ENCODE measurements at regions not wholly inside any gene's neighbourhood (a gene's known extent, or its start where the extent isn't known, plus 50 kb on each side); places are given as distances from the start of the nearest gene placed in this dataset.
"Not testable (repeated sequence)": the region's sequence is repeated elsewhere in the genome, so short reads cannot be mapped to it uniquely, and the experiment has no call there.

DNA sequence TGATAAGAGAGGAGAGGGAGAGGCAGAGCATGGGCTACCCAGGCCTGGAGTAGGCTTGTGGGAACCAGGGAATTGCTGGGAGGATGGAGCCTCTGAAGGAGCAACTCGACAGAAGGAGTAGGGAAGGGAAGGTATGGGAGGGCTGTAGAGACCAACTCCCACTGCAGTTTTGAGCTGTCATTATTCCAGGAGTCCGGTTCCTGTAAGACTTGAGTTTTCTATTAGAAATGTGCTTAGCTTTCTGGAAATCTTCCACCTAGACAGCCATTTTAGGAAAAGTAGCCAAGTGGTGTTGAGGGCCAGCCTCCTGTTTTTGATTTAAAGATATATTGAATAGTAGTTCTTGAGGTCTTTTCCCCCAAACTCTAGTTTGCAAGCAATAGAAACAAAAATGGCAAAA, 323.5 kb downstream of the LRRC70 start:
- DNase-seq (ENCODE audit: low spot score) = no peak

DNA sequence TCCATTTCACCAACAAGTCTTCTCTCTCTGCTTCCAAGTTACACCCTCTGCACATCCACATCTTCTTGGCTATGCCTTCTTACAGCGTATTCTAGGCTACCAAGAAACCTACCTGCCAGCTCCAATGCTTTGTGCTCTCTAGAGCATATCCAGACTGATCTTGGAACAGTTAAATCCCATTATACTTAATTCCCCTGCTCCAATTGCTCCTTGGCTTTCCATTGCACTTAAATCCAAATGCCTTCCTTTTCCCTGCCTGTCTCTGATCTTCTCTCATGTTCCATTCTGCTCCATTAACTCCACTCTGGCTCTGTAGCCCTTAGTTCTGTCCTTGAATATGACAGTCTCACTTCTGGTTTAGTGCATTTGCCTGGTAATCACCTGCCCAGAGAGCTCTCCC, 322.4 kb downstream of the LRRC70 start:
- DNase-seq (ENCODE audit: low spot score) = no peak

DNA sequence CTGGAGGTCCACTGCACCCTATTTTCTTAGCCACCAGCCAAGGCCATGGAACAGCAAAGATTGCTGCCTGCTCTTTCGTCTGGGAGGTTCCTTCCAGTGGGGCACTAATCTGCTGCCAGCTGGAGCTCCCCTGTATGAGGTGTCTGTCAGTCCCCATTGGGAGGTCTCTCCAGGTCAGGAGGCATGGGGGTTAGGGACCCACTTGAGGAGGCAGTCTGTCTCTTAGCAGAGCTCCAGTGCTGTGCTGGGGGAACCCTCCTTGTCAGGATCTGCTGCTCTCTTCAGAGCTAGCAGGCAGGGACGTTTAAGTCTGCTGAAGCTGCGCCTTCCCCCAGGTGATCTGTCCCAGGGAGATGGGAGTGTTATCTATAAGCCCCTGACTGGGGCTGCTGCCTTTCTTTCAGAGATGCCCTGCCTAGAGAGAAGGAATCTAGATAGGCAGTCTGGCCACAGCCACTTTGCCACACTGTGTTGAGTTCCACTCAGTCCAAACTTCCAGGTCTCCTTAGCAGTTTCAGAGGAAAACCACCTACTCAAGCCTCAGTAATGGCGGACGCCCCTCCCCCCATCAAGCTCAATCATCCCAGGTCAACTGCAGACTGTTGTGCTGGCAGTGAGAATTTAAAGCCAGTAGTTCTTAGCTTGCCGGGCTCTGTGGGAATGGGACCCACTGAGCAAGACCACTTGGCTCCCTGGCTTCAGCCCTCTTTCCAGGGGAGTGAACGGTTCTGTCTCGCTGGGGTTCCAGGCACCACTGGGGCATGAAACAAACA, 317.7 kb downstream of the LRRC70 start:
- DNase-seq (ENCODE audit: low spot score) = no peak

DNA sequence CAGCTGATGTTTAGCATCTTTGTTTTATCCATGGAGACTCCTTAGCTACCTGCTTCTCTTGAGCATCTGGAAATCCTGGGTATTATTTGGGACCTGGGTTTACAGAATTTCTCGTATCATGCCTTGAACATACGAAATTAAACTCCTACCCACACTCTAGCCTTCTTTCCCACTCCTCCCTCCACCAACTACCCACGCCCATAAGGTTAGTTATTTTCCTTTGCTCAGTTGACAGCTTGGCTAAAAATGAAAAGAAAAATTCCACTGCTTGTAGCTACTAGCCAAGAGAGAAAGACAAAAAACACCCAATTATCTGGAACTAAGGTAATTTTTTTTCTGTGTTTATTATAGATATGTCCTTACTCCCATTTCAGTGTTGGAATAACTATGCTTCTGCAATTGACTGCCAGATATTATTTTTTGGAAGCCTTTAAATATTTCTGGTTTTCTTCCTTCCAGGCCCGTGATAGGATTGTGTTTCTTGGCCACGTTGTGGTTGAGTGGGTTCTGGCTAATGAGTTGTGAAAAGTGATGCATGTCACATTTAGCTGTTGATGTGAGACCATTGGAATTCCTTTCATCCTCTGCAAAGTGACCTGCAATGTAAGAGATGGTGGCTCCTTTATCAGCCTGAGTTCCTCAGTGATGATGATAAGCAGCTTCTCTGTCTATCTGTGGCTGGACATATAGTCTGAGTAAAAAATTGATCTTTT, 308.1 kb downstream of the LRRC70 start:
- no peak for DNase-seq (ENCODE audit: low spot score)

DNA sequence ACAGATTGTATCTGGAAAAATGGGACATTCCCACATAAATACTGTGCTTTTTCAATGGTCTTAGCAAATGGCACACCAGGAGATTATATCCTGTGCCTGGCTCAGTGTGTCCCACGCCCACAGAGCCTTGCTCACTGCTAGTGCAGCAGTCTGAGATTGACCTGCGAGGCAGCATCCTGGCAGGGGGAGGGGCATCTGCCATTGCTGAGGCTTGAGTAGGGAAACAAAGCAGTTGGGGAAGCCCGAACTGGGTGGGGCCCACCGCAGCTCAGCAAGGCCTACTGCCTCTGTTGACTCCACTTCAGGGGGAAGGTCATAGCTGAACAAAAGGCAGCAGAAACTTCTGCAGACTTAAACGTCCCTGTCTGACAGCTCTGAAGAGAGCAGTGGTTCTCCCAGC, 258.7 kb downstream of the LRRC70 start:
- not testable (repeated sequence) for DNase-seq (ENCODE audit: low spot score)

DNA sequence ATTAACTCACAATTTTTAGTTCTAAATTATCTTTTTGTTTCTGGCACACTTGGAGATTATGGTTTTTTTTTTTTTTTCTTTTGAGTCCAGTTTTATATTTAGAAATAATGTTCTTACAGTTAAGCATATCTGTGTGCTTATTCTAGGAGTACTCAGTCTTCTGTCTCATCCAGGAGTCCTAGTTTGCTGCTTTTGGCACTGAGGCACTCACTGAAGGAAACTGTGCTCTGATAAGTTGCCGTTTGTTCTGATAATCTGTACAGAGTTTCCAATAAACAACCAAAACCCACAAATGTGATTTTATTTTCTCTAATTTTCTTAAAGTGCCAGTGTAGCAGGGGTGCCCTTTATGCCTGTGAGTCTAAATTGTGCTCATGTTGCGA, 251.0 kb downstream of the LRRC70 start:
- DNase-seq (ENCODE audit: low spot score) = no peak

DNA sequence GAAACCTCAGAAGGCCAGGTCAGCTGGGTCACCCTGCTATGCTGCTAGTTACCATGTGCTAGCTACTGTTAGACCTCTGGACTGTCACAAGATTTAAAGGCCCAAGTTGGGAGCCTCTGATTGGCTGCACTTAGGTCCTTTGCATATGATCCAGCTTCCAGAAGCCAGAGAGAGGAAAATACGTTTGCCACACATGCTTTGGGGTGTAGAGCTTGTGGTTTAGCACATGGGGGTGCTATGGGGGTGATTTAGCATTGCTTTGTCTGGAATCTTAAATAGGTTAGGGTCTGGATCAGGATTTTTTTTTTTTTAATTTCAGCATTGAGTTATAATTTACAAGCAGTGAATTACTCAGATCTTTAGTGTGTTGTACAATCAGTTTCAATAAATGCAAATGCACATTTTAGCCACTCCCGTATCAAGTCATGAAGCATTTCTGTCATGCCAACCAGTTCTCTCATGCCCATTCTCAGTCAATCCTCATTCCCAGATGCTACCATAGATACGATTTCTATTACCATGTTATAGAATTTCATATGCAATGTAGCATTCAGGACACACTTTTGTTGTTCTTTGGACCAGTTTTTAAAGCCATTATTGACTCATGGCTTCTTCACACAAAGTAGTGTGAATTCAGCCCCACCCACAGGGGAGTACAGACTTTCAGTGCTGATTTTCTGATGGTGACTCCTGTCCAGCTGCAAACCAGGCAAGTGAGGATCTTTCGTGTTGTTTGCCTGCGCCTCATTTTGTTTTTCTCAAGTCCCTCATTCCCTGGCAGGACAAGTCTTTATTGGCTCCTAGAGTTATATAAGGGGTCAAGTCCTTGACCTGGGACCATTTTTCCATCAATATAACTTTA, 250.4 kb downstream of the LRRC70 start:
- DNase-seq (ENCODE audit: low spot score) = no peak

DNA sequence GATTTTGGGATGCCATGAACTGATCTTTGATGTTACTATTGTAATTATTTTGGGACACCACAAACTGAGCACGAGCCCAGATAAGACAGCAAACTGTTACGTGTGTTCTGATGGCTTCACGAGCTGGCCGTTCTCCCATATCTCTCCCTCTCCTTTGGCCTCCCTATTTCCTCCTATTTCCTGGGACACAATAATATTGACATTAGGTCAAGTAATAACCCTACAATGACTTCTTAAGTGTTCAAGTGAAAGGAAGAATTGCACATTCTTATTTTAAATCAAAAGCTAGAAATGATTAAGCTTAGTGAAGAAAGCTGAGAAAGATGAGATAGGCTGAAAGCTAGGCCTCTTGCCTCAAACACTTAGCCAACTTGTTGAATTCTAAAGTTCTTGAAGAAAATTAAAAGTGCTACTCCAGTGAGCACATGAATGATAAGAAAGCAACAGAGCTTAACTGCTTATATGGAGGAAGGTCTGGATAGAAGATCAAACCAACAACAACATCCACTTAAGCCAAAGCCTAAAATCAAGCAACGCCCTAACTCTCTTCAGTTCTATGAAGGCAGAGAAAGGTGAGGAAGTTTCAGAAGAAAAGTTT, 247.1 kb downstream of the LRRC70 start:
- no peak for DNase-seq (ENCODE audit: low spot score)

DNA sequence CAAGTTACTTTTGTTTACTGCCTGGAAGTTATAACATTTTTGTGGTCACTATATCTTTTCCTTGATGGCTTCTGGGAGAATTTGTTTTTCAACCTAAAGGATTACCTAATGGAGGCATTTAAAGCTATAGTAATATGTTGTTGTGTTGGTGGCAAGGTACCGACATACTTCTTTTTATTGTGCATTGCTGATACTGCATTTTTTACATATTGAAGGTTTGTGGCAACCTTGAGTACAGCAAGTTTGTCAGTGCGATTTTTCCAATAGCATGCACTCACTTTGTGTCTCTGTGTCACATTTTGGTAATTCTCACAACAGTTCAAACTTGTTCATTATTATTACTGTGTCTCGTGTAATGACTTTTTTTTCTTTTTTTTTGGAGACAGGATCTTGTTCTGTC, 246.3 kb downstream of the LRRC70 start:
- no peak for DNase-seq (ENCODE audit: low spot score)

DNA sequence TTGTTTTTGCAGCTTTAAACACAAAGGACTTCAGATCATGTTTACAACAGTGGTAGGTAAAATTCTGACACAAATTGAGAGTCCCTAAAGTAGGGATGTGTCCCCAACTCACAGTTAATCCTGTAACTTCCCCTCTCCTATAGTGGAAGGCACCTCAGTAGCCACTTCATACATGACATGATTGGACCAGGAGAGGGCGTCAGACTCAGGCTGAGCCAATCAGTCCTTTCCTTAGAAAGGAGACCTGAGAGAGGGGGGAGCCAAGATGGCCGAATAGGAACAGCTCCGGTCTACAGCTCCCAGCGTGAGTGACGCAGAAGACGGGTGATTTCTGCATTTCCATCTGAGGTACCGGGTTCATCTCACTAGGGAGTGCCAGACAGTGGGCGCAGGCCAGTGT, 238.4 kb downstream of the LRRC70 start:
- DNase-seq (ENCODE audit: low spot score) = not testable (repeated sequence)

DNA sequence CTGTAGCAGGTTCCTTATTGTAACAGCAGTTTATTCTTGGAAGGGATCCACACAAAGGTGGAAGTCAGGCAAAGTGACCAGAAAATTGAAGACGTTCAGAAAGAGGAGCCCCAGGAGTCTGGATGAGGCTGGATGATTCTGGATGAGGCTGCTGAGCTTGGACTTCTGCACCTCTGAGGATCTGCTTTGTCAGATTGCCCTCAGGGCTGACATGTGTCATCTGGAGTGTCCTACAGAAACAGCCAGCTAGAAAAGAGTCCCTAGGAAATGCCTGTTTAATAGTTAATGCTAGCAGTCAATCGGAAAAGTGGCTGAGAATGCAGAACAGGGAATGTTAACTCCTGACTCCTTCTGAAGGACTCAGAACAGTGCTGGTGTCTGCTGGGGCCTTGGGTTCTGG, 236.4 kb downstream of the LRRC70 start:
- DNase-seq (ENCODE audit: low spot score) = no peak

DNA sequence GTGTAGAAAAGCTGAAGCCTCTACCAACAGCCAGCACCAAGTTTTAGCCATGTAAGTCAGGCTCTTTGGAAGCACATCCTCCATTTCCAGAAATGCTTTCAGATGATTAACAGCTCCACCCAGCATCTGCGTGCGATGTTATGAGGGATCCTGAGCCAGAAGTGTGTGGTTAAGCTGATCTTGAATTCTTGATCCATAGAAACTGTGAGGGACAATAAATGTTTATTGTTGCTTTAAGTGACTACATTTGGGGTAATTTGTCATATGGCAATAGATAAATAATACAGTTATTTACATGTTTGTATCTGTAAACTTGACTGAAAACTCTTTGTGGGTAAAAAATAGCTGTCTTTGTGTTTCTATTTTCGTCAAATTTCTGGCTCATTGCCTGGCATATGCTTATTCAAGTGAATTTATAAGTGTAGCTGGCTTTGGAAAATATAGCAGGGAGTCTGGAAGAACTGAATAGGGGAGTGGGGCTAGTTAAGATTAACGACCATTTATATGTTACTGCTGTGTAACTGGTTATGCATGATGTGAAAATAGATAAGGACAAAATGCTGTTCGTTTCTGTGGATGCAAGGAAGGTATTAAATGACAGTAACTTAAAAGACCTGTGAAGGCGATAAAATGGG, 234.1 kb downstream of the LRRC70 start:
- DNase-seq (ENCODE audit: low spot score) = no peak

DNA sequence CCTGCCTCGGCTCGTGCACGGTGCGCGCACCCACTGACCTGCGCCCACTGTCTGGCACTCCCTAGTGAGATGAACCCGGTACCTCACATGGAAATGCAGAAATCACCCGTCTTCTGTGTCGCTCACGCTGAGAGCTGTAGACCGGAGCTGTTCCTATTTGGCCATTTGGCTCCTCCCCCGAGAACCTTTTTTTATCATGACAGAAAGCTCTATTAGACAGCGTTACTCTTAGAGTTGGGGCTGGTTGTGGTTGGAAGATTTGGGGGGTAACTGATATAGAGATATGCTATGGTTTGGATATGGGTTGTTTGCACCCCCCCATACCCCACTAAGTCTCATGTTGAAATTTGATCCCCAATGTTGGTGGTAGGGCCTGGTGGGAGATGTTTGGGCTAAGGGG, 226.2 kb downstream of the LRRC70 start:
- DNase-seq (ENCODE audit: low spot score) = not testable (repeated sequence)

DNA sequence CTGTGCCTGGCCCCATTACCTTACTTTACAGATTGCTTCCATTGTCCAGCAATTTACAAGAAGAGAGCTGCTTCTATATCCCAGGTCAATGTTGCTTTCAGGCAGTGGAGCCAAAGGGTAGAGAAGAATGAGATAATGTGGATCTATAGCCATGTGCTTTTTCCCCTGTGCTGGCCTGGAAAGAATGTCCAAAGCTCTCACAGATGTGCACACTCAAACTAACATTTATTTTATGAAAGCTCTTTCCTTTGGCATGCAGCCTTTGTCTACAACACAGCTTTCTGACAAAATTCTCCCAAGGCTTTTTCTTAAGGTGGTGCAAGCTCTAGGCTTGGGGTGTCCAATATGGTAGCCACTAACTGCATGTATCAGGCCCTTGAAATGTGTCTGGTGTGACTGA, 217.3 kb downstream of the LRRC70 start:
- no peak for DNase-seq (ENCODE audit: low spot score)

DNA sequence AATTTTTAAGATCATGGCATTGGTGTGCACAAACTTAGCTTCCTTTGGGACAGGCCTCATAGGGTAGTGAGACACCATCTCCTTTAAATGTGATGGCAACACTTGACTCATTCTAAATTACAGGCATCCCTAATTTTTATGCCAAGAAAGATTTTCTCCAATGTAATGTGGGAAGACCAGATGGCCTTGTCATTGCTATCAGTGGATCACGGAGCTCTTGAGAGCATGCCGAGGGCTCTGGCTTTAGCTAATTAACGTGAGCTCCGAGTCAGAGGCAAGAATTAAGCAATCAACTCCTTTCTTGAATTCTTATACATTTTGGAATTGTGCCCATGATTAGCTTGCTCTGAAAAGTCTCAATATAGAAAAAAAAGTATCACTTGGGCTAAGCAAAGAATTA, 215.8 kb downstream of the LRRC70 start:
- no peak for DNase-seq (ENCODE audit: low spot score)

DNA sequence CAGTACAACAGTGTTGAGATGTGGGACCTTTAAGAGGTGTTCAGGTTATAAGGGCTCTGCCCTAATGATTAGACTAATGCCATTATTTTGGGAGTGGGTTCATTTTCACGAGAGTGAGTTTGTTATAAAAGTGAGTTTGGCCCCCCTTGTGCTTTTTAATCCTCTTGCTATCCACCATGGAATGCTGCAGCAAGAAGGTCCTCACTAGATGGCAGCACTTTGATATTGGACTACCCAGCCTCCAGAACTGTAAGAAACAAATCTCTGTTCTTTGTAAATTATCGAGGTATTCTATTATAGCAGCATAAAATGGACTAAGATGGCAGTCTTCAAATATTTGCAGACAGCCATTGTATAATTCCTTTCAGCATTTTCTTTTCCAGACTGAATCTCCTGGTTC, 212.4 kb downstream of the LRRC70 start:
- no peak for DNase-seq (ENCODE audit: low spot score)

DNA sequence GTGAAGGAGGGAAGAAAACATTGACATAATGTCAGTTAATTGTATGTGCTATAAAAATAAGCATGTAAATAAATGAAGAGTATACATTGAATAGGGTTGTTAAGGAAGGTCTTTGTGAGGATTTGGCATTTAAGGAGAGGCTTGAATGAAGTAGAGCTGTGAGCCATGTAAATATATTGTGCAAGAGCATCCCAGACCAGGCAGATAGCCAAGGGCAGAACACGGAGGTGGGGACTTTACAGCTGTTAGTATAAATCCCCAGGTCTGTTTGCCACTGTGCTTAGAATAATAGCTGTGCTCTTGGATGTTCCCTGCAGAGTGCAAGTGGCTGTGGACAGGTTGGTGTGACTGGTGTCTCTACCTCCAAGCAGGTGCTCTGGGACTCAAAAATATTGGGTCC, 211.7 kb downstream of the LRRC70 start:
- no peak for DNase-seq (ENCODE audit: low spot score)

DNA sequence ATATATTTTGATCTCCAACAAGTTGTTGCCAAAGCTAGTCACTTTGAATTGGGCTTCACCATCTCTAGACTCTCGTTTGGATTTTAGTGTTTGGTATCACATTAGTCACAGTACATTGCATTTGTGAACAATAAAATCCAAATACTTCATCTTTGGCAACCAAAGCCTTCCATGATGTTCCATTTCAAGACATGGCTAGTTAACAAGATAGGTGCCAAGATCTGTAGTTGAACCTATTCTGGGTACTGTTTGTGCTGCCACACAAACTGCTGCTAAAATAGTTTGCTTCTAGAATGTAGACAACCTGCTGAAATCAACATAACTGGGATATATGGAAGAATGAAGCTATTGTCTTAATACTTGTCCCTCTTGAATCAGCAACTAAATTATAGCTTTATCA, 207.5 kb downstream of the LRRC70 start:
- no peak for DNase-seq (ENCODE audit: low spot score)

DNA sequence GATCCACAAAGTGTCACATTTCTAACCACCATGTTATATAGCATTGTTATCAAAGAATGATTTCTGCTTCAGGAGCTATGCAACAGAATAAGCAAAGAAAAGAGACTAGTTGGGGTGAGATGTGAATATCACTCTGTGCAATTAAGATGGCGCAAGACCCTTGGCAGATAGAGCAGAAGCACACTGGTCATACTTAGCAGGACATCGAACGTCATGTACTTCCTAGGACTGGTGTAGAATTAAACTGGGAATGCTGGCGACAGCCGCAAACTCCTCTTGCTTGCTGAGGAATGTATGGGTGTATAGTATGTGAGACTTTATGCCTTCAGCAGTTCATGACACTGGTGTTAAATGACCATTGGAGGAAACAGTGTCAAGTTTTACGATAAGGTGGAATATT, 207.0 kb downstream of the LRRC70 start:
- no peak for DNase-seq (ENCODE audit: low spot score)

DNA sequence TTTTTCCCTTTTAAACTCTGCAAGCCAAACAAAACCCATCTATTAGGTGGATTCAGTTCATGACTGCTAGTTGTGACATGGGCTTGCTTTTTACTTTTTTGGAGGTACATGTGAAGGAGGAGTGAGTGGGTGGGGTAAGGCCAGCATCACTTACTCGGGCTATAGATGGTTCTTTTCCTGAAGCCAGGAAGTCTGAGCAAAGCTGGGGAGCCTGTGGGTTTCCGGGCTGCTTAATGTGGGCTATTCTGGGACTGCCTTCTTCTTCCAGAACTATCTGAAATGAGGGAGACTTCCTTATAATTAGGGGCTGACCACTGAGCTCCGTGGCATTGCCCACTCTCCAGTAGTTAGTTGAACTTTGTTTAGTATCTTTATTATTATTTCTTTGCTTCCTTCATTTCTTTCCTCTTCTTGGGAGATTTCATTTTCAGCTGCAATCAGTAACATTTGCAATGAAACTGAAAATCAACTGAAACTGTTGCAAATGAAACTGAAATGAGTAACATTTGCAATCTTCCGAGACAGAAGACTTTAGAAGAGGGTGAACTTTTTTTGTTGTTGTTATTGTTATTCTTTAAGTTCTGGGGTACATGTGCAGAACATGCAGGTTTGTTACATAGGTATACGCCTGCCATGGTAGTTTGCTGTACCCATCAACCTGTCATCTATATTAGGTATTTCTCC, 204.9 kb downstream of the LRRC70 start:
- no peak for DNase-seq (ENCODE audit: low spot score)

DNA sequence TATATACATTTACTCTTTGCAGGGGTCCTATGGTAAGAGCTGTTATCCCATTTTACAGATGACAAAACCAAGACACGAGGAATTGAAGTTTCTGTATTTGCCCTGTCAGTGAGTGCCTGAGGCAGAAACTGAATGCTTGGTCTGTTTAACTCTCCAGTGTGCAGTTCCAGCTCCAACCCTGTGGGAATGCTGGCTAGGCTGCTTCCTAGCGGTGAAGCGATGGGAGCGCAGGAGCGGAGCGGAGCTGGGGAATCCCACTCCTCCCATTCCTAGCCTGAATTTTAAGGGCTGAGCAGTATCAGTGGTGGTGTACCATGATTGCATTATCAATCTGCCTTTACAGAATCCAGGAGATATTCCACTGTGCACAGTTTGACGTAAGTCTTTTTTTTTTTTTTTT, 202.3 kb downstream of the LRRC70 start:
- DNase-seq (ENCODE audit: low spot score) = no peak

All from umbilical cord (tissue), 1 donor.